ACHN (cell line): ENCODE measurements at regions not wholly inside any gene's neighbourhood (a gene's known extent, or its start where the extent isn't known, plus 50 kb on each side); places are given as distances from the start of the nearest gene placed in this dataset.
"Not testable (repeated sequence)": the region's sequence is repeated elsewhere in the genome, so short reads cannot be mapped to it uniquely, and the experiment has no call there.

Experiments used
- DNase-seq: peaks from one replicate; pipeline ENCODE4 v3.0.0-alpha.2; 2015
- in situ Hi-C: cut with HindIII; loops from 2 replicates; pipeline ENCODE4 v1.10.0; 2017; ENCODE audit warnings: low sequenced_read_pairs, low pct_ligation_motif_present, low pct_unique_long_range_greater_than_20kb

GRCh38 chr7:115350764-115351163 lies 428.9 kb downstream of the MDFIC start:
- no peak for DNase-seq

GRCh38 chr7:115349635-115350034 lies 427.7 kb downstream of the MDFIC start:
- DNase-seq: no peak
- in situ Hi-C loops: no loop called here

More at GRCh38 chr7:115350764-115351163, 428.9 kb downstream of the MDFIC start:
- in situ Hi-C loops: no loop called here

- in situ Hi-C loops: no loop called here
- no peak for DNase-seq
These were observed 424.8 kb downstream of the MDFIC start for GRCh38 chr7:115346685-115347084.

GRCh38 chr7:115340828-115341227 lies 418.9 kb downstream of the MDFIC start:
- in situ Hi-C loops: no loop called here
- DNase-seq: peak; percentile 60

- in situ Hi-C loops: no loop called here
- DNase-seq: no peak
These were observed 416.1 kb downstream of the MDFIC start for GRCh38 chr7:115338016-115338415.

GRCh38 chr7:115332691-115333090 lies 410.8 kb downstream of the MDFIC start:
- in situ Hi-C loops: no loop called here

GRCh38 chr7:115329006-115329405 lies 407.1 kb downstream of the MDFIC start:
- DNase-seq: no peak
- in situ Hi-C loops: no loop called here

More at GRCh38 chr7:115332691-115333090, 410.8 kb downstream of the MDFIC start:
- no peak for DNase-seq

- in situ Hi-C loops: no loop called here
- no peak for DNase-seq
These were observed 406.1 kb downstream of the MDFIC start for GRCh38 chr7:115328018-115328417.

GRCh38 chr7:115327326-115327725 lies 405.4 kb downstream of the MDFIC start:
- in situ Hi-C loops: no loop called here

GRCh38 chr7:115319541-115319940 lies 397.6 kb downstream of the MDFIC start:
- in situ Hi-C loops: no loop called here
- no peak for DNase-seq

More at GRCh38 chr7:115327326-115327725, 405.4 kb downstream of the MDFIC start:
- no peak for DNase-seq

GRCh38 chr7:115310316-115310715 lies 388.4 kb downstream of the MDFIC start:
- in situ Hi-C loops, DNase-seq: not testable (repeated sequence)

GRCh38 chr7:115306586-115306985 lies 384.7 kb downstream of the MDFIC start:
- no peak for DNase-seq
- in situ Hi-C loops: no loop called here

- in situ Hi-C loops: no loop called here
- peak; percentile 19 for DNase-seq
These were observed 378.5 kb downstream of the MDFIC start for GRCh38 chr7:115300231-115300870.

GRCh38 chr7:115299397-115300037 lies 377.6 kb downstream of the MDFIC start:
- no peak for DNase-seq
- in situ Hi-C loops: no loop called here

- peak; percentile 85 for DNase-seq
- in situ Hi-C loops: no loop called here
These were observed 375.8 kb downstream of the MDFIC start for GRCh38 chr7:115297656-115298055.

- DNase-seq: no peak
- in situ Hi-C loops: no loop called here
These were observed 371.8 kb downstream of the MDFIC start for GRCh38 chr7:115293628-115294240.

- in situ Hi-C loops: no loop called here
- DNase-seq: no peak
These were observed 370.5 kb downstream of the MDFIC start for GRCh38 chr7:115292381-115292780.

GRCh38 chr7:115289971-115290370 lies 368.1 kb downstream of the MDFIC start:
- in situ Hi-C loops: no loop called here
- DNase-seq: no peak

- DNase-seq: no peak
- in situ Hi-C loops: no loop called here
These were observed 354.9 kb downstream of the MDFIC start for GRCh38 chr7:115276791-115277190.

- DNase-seq, in situ Hi-C loops: not testable (repeated sequence)
These were observed 352.0 kb downstream of the MDFIC start for GRCh38 chr7:115273855-115274254.
